Prostate gland (tissue), 2 donors: ENCODE measurements at regions not wholly inside any gene's neighbourhood (a gene's known extent, or its start where the extent isn't known, plus 50 kb on each side); places are given as distances from the start of the nearest gene placed in this dataset.

Experiments used
- DNase-seq: peaks from one replicate; pipeline ENCODE4 v3.0.0-alpha.2; 2019; ENCODE audit warnings: low spot score
- H3K27ac ChIP-seq, 2 donors: fragments of 200-600 bp; sonication (generic); 2 replicates each; pipeline ENCODE4 v1.5.1; 2017 to 2019
- H3K27me3 ChIP-seq: fragments of 200-600 bp; sonication (generic); replicated peaks from 2 replicates; pipeline ENCODE4 v1.5.1; 2019; ENCODE audit not compliant: insufficient read depth
- H3K36me3 ChIP-seq, 2 donors: fragments of 200-600 bp; sonication (generic); 1 replicate in 1 of 2; 2 replicates in 1 of 2; pipeline versions ENCODE4 v1.5.1 to v1.8.1; 2017 to 2019
- H3K4me1 ChIP-seq: fragments of 200-600 bp; sonication (generic); replicated peaks from 2 replicates; pipeline ENCODE4 v1.5.1; 2019
- H3K4me3 ChIP-seq, 2 donors: fragments of 200-600 bp; sonication (generic); 2 replicates each; pipeline ENCODE4 v1.5.1; 2017 to 2019
- H3K9me3 ChIP-seq: fragments of 200-600 bp; sonication (generic); 2 replicates; pipeline ENCODE4 v1.5.1; 2017
- CTCF ChIP-seq, 4 experiments: fragments of 200-600 bp in 2 of 4; fragments of 450-650 bp in 2 of 4; sonication (generic) in 2 of 4; IDR thresholded peaks; 1 replicate in 3 of 4; 2 replicates in 1 of 4; pipeline ENCODE4 v1.5.1; 2016 to 2019; ENCODE audit warnings: antibody characterized with exemption in 4 of 4, mild to moderate bottlenecking in 2 of 4, moderate library complexity in 2 of 4
- POLR2A ChIP-seq: fragments of 450-650 bp; IDR thresholded peaks from one replicate; pipeline ENCODE4 v1.6.1; 2016; ENCODE audit warnings: antibody characterized with exemption, mild to moderate bottlenecking
- POLR2AphosphoS5 ChIP-seq: sonication (generic); formaldehyde crosslinking; IDR thresholded peaks from one replicate; pipeline ENCODE4 v1.6.1; 2017; ENCODE audit warnings: antibody characterized with exemption
- WGBS: methylation state at CpG from one replicate; pipeline ENCODE4 v1.1.5; 2018; 5-methylcytosine and 5-hydroxymethylcytosine counted together
- intact Hi-C: fragments of 100-400 bp; cut with DNase I; formaldehyde crosslinking; loops from one replicate; pipeline ENCODE4 v1.14.2; 2022

- Histone ChIP-seq H3K36me3 (no peaks in the 10 kb centered on the region), H3K27me3 (no peaks in the 10 kb centered on the region), H3K27ac (no peak overlapping the region), H3K4me1 (no peaks in the 10 kb centered on the region), H3K4me3 (no peak overlapping the region), H3K9me3 (no peaks in the 10 kb centered on the region)
- 93% methylated on average over 6 of the region's 6 CpGs for WGBS
- intact Hi-C loops, result no loop called here
- DNase-seq, result no peak
- TF ChIP-seq POLR2AphosphoS5, result no peak
- TF ChIP-seq POLR2A, result no peak
- no peak for TF ChIP-seq CTCF (IDR thresholded peaks at IDR 0.05)
Measured at GRCh38 chr11:79637219-79637618, 196.4 kb upstream of the TENM4 start.

DNA sequence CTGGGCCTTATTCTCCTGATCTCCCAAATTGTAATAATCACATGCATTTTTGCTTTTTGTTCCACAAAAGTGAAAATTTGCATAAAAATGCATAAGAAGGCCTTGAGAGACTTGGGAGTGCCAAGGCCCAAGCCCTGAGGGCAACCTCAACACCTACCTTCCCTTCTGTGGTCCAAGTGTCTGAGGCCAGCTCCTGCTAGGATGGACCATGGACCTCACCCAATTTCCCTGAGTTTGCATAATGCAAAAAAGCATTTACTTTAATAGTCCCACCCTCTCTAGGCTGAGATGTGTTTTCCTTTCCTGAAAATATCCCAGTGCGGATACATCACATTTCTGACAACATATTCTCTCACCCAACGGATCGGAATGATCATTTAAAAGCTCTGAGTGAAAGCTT, 194.1 kb upstream of the TENM4 start:
- no peaks in the 10 kb centered on the region for H3K27me3 ChIP-seq
- no peaks in the 10 kb centered on the region for H3K9me3 ChIP-seq
- no peaks in the 10 kb centered on the region for H3K36me3 ChIP-seq
- no peak overlapping the region for H3K4me3 ChIP-seq
- H3K4me1 ChIP-seq, result no peaks in the 10 kb centered on the region
- no peak for DNase-seq
- intact Hi-C loops, result no loop called here
- TF ChIP-seq POLR2A (no peak), CTCF (IDR thresholded peaks at IDR 0.05) (no peak), POLR2AphosphoS5 (no peak)
- no peak overlapping the region for H3K27ac ChIP-seq
- 95% methylated on average over 3 of the region's 3 CpGs for WGBS

GRCh38 chr11:79627281-79627680, 186.5 kb upstream of the TENM4 start:
- Histone ChIP-seq H3K4me1 (no peaks in the 10 kb centered on the region), H3K4me3 (no peak overlapping the region), H3K27ac (no peak overlapping the region), H3K27me3 (no peaks in the 10 kb centered on the region), H3K9me3 (no peaks in the 10 kb centered on the region), H3K36me3 (no peaks in the 10 kb centered on the region)
- TF ChIP-seq POLR2A, result no peak
- TF ChIP-seq POLR2AphosphoS5, result no peak
- no peak for TF ChIP-seq CTCF (IDR thresholded peaks at IDR 0.05)
- intact Hi-C loops, result no loop called here
- no peak for DNase-seq
- 67% methylated on average over 6 of the region's 6 CpGs for WGBS

GRCh38 chr11:79626135-79627075, 185.6 kb upstream of the TENM4 start:
- no peak overlapping the region for H3K4me3 ChIP-seq
- no peaks in the 10 kb centered on the region for H3K9me3 ChIP-seq
- WGBS, result 58% methylated on average over 4 of the region's 4 CpGs
- no peaks in the 10 kb centered on the region for H3K27me3 ChIP-seq
- TF ChIP-seq CTCF (IDR thresholded peaks at IDR 0.05), result no peak
- TF ChIP-seq POLR2AphosphoS5, result no peak
- TF ChIP-seq POLR2A, result no peak
- H3K36me3 ChIP-seq, result no peaks in the 10 kb centered on the region
- no peak overlapping the region for H3K27ac ChIP-seq
- intact Hi-C loops, result no loop called here
- no peaks in the 10 kb centered on the region for H3K4me1 ChIP-seq
- no peak for DNase-seq

GRCh38 chr11:79623375-79623774, 182.5 kb upstream of the TENM4 start:
- no peak for DNase-seq
- H3K9me3 ChIP-seq, result no peaks in the 10 kb centered on the region
- WGBS, result 83% methylated on average over 2 of the region's 2 CpGs
- no peak overlapping the region for H3K4me3 ChIP-seq
- no peak overlapping the region for H3K27ac ChIP-seq
- no peaks in the 10 kb centered on the region for H3K27me3 ChIP-seq
- TF ChIP-seq POLR2A (no peak), CTCF (IDR thresholded peaks at IDR 0.05) (no peak), POLR2AphosphoS5 (no peak)
- no peaks in the 10 kb centered on the region for H3K4me1 ChIP-seq
- H3K36me3 ChIP-seq, result no peaks in the 10 kb centered on the region
- intact Hi-C loops, result no loop called here
